ENCODE measurements at regions not wholly inside any gene's neighbourhood (a gene's known extent, or its start where the extent isn't known, plus 50 kb on each side); places are given as distances from the start of the nearest gene placed in this dataset.

- no peak for TF ChIP-seq POLR2AphosphoS5 (IDR thresholded peaks at IDR 0.05)
- no peak for TF ChIP-seq POLR2A (IDR thresholded peaks at IDR 0.05)
- TF ChIP-seq CTCF (IDR thresholded peaks at IDR 0.05), result no peak
- no peak for TF ChIP-seq EP300 (IDR thresholded peaks at IDR 0.05)
Measured at GRCh38 chr3:106381939-106382335, 513.1 kb upstream of the CBLB start.

Data from upper lobe of left lung (tissue), 4 donors.